CD4-positive, alpha-beta T cell (primary cell): ENCODE measurements at regions not wholly inside any gene's neighbourhood (a gene's known extent, or its start where the extent isn't known, plus 50 kb on each side); places are given as distances from the start of the nearest gene placed in this dataset.

Source experiments
- ATAC-seq: fragments of 200-7000 bp; cut with Tn5 transposase; one replicate; pipeline ENCODE4 v1.10.0; 2022; ENCODE audit warnings: mild to moderate bottlenecking; ENCODE audit not compliant: poor library complexity
- CTCF ChIA-PET: fragments of 350-600 bp; sonication (Branson Sonifier 250); formaldehyde crosslinking; loops from one replicate; lab custom pipeline; 2021; ENCODE audit warnings: antibody characterized with exemption, inconsistent platforms; lab: Charles Lee
- POLR2A ChIA-PET: fragments of 350-600 bp; sonication (Branson Sonifier 250); formaldehyde crosslinking; loops from one replicate; lab custom pipeline; 2021; ENCODE audit warnings: antibody characterized with exemption, inconsistent platforms; lab: Charles Lee
- DNase-seq, 14 experiments: peaks; one replicate each; pipeline ENCODE4 v3.0.0-alpha.2; 2013 to 2020; ENCODE audit warnings: mixed read lengths in 2 of 14
- H3K27ac ChIP-seq, 2 donors: one replicate each; pipeline versions ENCODE4 v1.5.1 to v1.7.0; 2013; ENCODE audit warnings: low read length in 2 of 2, low read depth in 1 of 2, mild to moderate bottlenecking in 1 of 2
- H3K27me3 ChIP-seq, 2 experiments: 1 replicate in 1 of 2; 2 replicates in 1 of 2; pipeline versions ENCODE4 v1.6.1 to v1.7.0; 2013; ENCODE audit warnings: low read length in 2 of 2, control low read depth in 1 of 2, mild to moderate bottlenecking in 1 of 2, moderate library complexity in 1 of 2; ENCODE audit not compliant: insufficient read depth in 2 of 2, control insufficient read depth in 1 of 2
- H3K36me3 ChIP-seq: one replicate; pipeline ENCODE4 v1.6.1; 2013; ENCODE audit warnings: low read length, control low read depth; ENCODE audit not compliant: insufficient read depth
- H3K4me1 ChIP-seq: one replicate; pipeline ENCODE4 v1.6.1; 2013; ENCODE audit warnings: low read length, control low read depth; ENCODE audit not compliant: insufficient read depth
- H3K4me3 ChIP-seq: one replicate; pipeline ENCODE4 v1.5.1; 2013; ENCODE audit warnings: mild to moderate bottlenecking, low read length, moderate library complexity
- H3K9me3 ChIP-seq, 2 experiments: 1 replicate in 1 of 2; 2 replicates in 1 of 2; pipeline versions ENCODE4 v1.6.1 to v1.7.0; 2013; ENCODE audit warnings: low read length in 2 of 2, mild to moderate bottlenecking in 2 of 2, control low read depth in 1 of 2, moderate library complexity in 1 of 2; ENCODE audit not compliant: control insufficient read depth in 1 of 2, insufficient read depth in 1 of 2
- H3K27ac Mint-ChIP-seq: one replicate; pipeline ENCODE4 v1.8.0; 2020; ENCODE audit warnings: mixed read lengths
- H3K27me3 Mint-ChIP-seq: one replicate; pipeline ENCODE4 v1.8.0; 2021; ENCODE audit warnings: mixed read lengths
- H3K36me3 Mint-ChIP-seq: one replicate; pipeline ENCODE4 v1.8.0; 2021; ENCODE audit warnings: low read depth, mixed read lengths
- H3K4me1 Mint-ChIP-seq: one replicate; pipeline ENCODE4 v1.8.0; 2021; ENCODE audit warnings: low read depth, mixed read lengths
- H3K4me3 Mint-ChIP-seq: one replicate; pipeline ENCODE4 v1.8.0; 2020; ENCODE audit warnings: mild to moderate bottlenecking, mixed read lengths
- H3K9me3 Mint-ChIP-seq: one replicate; pipeline ENCODE4 v1.8.0; 2020; ENCODE audit warnings: mixed read lengths
- CTCF ChIP-seq: fragments of 200-600 bp; IDR thresholded peaks from one replicate; pipeline ENCODE4 v1.8.0; 2022; ENCODE audit warnings: antibody characterized with exemption, mild to moderate bottlenecking
- intact Hi-C, 2 experiments: fragments of 100-400 bp; cut with DNase I in 1 of 2; cut with micrococcal nuclease in 1 of 2; formaldehyde crosslinking; loops; one replicate each; pipeline versions ENCODE4 v1.15.1 to v1.9.0; 2023 to 2025; cut with DNase I, micrococcal nuclease

GRCh38 chr7:63037242-63037641 lies 961.4 kb upstream of the ZNF722 start:
- DNase-seq (no peak), ATAC-seq (no peak)
- no peak for TF ChIP-seq CTCF
- Histone ChIP-seq H3K4me1 (no peaks in the 10 kb centered on the region), H3K36me3 (no peaks in the 10 kb centered on the region), H3K4me3 (no peak overlapping the region), H3K9me3 (peaks cover 23 to 56% of the 10 kb centered on the region in 2 experiments), H3K27me3 (no peaks in the 10 kb centered on the region), H3K27ac (no peak overlapping the region)
- Mint-ChIP-seq H3K9me3 (peaks cover 20% of the 10 kb centered on the region), H3K4me3 (no peak overlapping the region), H3K27ac (no peak overlapping the region), H3K27me3 (no peaks in the 10 kb centered on the region), H3K36me3 (peaks cover 9% of the 10 kb centered on the region), H3K4me1 (no peaks in the 10 kb centered on the region)
- intact Hi-C loops = no loop called here
- ChIA-PET CTCF (no interaction called here), POLR2A (no interaction called here)

- Histone ChIP-seq H3K27ac (no peak overlapping the region), H3K4me1 (no peaks in the 10 kb centered on the region), H3K36me3 (no peaks in the 10 kb centered on the region), H3K27me3 (no peaks in the 10 kb centered on the region), H3K9me3 (peaks cover 22 to 58% of the 10 kb centered on the region in 2 experiments), H3K4me3 (no peak overlapping the region)
- Mint-ChIP-seq H3K4me3 (no peak overlapping the region), H3K27ac (no peak overlapping the region), H3K36me3 (peaks cover 9% of the 10 kb centered on the region), H3K27me3 (no peaks in the 10 kb centered on the region), H3K4me1 (no peaks in the 10 kb centered on the region), H3K9me3 (peaks cover 19% of the 10 kb centered on the region)
- DNase-seq = no peak
- ChIA-PET POLR2A (no interaction called here), CTCF (no interaction called here)
- TF ChIP-seq CTCF = no peak
- no peak for ATAC-seq
- intact Hi-C loops = no loop called here
Measured at GRCh38 chr7:63038987-63039386, 959.7 kb upstream of the ZNF722 start.

GRCh38 chr7:63039882-63040281 lies 958.8 kb upstream of the ZNF722 start:
- H3K4me1 Mint-ChIP-seq = no peaks in the 10 kb centered on the region
- no peaks in the 10 kb centered on the region for H3K36me3 ChIP-seq
- H3K36me3 Mint-ChIP-seq = peaks cover 9% of the 10 kb centered on the region
- ATAC-seq = no peak
- no peak overlapping the region for H3K27ac ChIP-seq
- POLR2A ChIA-PET = no interaction called here
- H3K9me3 Mint-ChIP-seq = peaks cover 14% of the 10 kb centered on the region
- H3K4me3 ChIP-seq = no peak overlapping the region
- H3K27ac Mint-ChIP-seq = no peak overlapping the region
- DNase-seq = no peak
- intact Hi-C loops = no loop called here
- CTCF ChIA-PET = no interaction called here
- TF ChIP-seq CTCF = no peak
- no peaks in the 10 kb centered on the region for H3K4me1 ChIP-seq
- H3K27me3 Mint-ChIP-seq = no peaks in the 10 kb centered on the region
- H3K9me3 ChIP-seq = peaks cover 26 to 67% of the 10 kb centered on the region in 2 experiments
- no peak overlapping the region for H3K4me3 Mint-ChIP-seq
- H3K27me3 ChIP-seq = no peaks in the 10 kb centered on the region
